Muscle of back (tissue), 3 donors: ENCODE measurements at regions not wholly inside any gene's neighbourhood (a gene's known extent, or its start where the extent isn't known, plus 50 kb on each side); places are given as distances from the start of the nearest gene placed in this dataset.

Experiments
- DNase-seq, 3 donors: peaks; one replicate each; pipeline versions ENCODE4 v3.0.0 to v3.0.0-alpha.2; 2013

DNA sequence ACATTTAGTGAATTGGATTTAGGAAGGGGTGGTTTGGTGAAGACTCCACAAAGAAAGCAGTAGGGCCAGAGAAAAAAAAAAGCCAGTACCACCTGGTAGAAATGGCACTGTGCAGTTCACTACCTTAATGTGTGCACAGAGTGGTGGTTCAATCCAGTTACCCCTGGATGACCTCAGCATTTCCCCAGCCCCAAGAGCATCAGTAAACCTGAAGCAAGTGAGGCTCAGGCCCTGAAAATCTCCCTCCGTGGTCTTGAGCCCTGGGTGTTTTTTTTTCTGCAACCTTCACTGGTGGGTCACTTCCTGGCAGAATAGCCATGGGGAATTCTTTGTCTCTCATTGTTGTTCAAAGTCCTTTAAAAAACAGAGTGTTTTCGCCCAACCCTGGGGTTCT lies 202.9 kb downstream of the GADD45G start:
- no peak for DNase-seq

DNA sequence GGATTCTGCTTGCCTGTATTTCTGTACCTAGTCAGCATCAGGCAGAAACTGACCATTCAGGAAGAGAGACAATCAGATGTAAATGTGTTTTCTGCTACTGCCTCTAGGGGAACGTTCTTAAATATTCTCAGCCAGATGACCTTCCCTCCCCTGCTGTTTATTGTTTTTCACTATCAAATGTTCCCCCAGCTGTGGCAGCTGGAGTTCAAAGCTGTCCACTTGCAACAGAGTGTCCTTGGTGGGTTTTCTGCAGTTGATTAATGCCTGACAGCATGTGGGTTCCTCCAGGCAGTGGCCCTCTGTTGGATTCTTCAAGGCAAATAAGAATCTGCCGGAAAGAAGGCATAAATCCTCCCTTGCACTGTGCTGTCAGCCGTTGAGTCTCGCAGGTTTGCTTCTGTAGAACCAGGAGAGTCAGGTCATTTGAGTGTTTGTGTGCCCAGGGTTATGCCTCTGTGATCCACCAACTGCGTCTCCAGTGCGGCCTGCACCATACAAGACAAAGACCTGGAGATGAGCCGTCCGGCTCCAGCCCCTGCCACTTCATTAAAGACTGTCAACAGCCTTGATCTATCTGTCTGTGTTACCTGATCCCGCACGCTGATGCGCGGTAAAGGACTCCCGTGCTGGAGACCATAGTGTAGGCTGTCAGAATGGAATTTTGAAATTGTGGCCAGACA lies 203.4 kb downstream of the GADD45G start:
- peak in 1 of 3 donors; percentile 49 for DNase-seq

DNA sequence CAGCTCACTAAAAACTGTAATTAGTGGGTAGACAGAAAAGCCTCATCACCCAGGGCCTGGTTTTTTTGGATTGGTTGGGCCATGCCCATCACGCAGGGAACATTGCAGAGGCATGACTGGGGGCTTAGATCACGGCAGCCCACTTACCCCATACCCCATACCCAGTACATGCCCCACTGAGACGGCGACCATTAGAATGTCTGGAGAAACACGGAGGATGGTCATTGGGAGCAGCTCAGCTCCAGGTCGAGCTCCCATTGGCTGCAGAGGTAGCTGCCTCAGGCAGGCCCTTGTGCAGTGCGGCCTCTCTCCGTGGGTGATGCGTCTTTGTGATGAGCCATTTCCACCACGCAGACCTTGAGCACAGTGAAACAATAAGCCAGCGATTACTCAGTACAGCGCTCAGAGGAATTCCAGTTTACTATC lies 204.0 kb downstream of the GADD45G start:
- DNase-seq = no peak

DNA sequence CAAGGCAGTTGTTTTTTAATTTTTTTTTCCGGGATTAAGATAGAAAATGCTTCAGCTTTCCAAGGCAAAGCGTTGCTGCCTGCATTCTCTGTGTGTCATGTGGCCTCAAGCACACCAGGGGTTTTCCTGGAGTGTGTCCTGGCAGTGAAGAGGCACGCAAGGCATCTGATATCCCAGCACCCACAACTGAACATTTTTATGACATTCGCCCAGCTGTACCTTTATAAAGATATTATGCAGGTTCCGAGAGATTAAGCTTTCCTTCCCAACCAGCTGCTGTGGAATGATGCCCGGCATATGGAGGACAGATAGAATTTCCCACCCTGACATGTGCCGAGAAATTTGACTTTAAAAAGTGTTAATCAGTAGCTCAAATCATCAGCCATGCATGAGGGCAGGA lies 205.6 kb downstream of the GADD45G start:
- DNase-seq = peak in 1 of 3 donors; percentile 63

DNA sequence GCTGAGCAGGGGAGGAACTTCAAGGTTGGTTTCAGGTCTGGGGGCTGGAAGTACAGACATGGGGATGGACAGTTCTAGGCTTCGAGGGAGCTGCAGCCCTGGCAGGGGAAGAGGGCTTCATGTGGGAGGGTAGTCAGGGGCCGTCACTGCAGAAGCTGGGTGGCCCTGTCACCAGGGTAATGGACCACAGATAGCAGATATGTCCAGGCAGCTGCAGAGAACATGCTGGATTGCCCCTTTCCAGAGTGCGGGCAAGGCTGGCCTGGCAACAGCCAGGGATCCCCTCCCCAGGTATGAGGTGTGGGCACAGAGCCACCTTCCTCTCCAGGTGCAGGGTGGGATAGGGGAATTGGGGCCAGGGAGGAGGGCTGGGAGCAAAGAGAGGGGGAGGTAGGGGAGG lies 206.5 kb downstream of the GADD45G start:
- no peak for DNase-seq

DNA sequence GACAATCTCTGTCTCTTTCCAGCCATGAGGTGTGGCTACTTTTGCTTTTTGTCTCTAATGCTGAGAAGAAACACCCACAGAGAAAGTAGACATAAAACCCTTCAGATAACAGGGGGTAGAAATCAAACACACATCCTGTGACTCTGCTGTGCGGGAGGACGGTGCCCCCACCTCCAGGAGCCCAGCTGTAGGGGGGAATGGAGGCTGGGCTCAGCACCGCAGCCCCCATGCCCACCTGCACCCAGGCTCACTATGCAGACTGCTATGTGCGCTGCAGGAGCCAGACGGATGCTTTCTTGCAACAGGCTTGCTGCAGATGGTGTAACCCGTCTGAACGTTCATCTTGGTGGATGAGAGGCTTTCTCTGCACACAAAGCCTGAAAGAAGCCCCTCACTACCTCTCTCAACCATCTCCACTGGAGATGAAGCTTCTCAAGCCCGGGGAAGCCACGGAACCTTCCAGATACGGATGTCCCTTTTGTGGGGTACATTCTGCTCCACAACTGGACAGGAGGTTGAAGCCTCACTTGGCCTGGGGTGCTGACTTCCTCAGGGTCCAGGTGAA lies 207.2 kb downstream of the GADD45G start:
- no peak for DNase-seq

DNA sequence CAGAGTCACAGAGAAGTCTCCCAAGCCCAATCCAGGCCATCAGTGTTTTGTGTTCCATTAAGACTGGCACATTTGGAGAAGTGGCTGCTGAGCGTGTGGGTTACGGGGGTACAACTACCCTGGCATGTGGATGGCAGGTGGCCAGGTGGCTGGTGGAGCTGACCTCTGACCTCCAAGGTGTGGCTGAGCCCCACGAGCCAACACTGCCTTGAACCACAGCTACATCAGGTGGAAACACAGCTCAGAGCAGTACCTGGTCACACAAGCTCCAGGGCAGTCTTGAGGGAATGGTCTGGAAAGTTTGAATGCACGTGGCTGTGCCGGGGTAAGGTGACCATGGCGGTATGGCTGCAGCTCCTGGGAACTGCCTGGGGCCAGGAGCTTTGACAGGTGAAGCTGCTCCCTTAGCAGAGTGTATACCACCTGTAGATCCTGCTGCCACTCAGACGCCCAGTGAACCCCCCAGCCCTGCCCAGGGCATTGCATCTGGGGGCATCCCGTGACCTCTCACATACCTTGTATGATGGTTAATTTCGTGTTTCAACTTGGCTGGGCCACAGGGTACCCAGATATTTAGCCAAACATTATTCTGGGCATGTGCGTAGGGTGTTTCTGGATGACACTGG lies 207.9 kb downstream of the GADD45G start:
- no peak for DNase-seq

DNA sequence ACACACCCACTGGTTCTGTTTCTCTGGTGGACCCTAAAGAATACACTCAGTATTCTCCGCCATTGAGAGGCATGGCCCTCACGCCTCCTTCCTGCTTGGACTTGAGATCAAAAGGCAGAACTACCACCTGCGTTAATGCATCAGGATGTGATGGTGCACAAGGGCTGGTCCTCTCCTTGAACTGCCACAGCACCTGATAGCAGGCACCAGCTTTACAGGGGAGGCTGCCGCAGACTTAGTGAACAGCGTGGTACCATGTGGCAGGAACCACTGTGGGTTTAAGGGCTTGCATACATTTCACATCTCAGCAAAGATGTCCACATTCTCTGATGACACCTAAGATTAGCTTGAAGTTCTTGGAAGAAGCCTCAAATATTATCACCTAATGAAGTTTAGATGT lies 208.7 kb downstream of the GADD45G start:
- DNase-seq = no peak

DNA sequence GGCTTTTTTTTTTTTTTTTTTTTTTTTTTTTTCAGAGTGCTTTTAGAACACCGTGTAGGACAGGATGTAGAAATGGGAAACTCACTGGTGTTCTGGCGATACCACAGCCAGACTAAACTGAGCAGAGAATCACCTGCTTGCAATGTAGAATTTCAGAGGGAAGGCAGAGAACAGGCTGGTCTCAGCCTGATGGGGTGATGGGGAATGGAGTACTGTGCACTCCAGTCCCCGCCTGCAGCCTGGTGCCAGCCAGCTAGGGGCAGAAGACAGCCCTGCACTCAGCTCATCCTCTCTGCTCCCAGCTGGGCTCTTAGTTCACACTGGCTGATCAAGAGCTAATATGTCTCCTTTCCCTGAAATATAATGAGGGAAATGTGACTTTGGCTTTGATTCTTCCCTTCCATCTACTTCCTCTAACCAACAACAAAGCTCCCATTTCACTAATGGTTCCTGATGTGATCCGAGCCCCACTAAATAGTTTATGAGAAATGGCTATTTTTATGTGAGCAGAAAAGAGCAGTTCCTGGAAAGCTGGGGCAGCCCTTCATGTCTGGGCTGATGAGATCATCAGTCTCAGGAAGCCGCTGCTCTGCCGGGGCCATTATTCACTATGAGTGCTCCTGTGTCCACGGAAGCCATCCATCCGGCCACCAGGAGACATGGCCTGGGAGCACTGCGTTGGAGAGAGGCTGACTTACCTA lies 209.7 kb downstream of the GADD45G start:
- peak in 2 of 3 donors; percentile 42 to 67 for DNase-seq

DNA sequence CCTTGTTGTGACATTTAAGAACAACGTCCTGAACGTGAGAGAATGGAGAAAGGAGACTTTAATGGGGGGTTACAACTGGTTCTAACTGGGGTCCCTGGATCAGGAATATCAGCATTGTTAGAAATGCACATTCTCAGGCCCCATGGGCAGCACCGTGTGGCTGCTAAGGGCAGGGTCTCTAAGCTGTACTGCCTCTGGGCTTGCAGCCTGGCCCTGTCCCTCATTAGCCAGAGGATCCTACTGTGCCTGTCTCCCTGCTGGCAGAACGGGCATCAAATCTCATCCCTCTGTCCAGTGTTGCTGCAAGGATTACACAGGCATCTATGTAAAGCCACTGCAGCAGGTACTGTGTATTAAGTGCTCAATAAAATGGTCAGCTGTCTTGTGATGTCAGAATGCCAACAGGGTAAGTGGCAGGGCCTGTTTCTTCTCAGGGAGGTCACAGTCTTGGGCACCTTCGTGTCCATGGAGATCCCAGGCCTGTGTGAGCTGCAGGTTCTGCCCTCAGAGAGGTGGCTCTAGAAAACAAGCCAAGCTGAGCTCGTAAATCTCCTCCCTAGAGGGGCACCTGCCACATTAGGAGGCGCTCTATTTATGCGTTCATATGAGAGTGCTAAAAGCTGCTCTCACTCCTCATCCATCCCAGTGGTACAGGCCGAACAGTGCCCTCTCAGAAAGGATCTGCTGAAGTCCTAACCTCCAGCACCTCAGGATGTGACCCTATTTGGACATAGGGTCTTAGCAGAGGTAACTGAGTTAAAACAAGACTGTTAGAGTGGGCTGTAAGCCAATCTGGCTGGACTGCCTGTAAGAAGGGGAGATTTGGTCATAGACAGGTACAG lies 210.5 kb downstream of the GADD45G start:
- no peak for DNase-seq

DNA sequence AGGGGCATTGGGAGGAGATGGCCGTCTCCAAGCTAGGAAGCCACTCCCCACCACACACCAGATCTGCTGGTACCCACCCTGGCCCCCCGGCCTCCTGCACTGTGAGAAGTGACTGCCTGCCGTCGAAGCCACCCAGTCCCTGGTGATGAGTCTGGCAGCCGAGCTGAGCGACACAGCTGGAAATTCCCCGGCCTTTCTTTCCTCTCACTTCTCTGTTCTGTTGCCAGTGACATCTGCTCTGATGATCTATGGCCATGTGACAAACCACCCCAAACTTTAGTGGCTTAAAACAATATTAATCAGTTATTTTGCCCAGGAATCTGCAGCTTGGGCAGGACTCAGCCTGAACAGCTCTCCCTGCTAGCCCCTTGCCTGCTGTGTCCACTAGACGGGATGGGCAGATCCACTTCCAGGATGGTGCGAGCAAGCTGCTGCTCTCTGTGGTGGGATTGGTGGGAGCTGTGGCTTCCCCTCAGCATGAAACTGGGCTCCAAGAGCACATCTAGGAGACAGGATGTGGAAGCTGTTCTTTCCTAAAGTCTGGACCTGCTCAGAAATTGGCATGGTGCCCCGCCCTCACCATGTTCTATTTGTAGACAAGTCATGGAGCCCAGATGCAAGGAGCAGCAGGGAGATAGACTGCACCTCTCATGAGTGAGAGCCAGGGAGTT lies 211.2 kb downstream of the GADD45G start:
- peak in 1 of 3 donors; percentile 56 for DNase-seq

DNA sequence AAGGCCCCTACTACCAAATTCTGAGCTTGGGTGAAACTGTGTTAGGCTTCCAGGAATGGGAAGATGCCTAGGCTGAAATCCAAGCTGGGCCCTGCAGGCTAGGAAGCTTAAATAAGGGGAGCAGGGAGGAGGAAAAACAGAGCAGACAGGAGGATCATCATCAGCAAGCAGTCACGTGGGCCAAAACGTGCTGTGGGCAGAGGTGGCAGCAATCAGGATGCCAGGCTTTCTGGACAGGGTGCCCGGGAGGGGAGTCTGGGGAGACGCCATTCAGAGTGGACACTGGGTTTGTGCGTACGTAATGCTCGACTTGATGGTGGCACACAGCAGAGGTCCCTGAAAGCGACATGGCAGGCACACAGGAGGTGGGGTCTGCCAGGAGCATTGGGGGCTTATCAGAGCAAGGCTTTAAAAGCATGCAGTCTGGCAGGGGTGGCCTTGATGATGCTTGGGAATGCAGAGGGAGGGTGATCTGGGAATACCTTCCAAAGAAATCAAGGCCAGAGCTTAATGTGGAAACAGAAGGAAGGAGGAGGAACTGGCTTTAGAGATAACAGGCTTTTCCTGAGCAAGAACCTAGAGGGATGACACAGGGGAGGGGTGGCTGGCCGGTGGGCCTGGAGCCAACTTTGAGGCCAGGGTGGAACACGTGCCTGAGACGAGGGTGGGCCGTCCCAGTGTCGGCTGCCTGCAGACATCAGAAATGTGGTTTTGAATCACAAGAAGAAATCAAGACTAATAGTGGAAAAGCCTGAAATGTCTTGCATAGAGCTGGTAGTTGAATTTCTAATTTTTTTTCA lies 212.5 kb downstream of the GADD45G start:
- DNase-seq = peak in 1 of 3 donors; percentile 35

DNA sequence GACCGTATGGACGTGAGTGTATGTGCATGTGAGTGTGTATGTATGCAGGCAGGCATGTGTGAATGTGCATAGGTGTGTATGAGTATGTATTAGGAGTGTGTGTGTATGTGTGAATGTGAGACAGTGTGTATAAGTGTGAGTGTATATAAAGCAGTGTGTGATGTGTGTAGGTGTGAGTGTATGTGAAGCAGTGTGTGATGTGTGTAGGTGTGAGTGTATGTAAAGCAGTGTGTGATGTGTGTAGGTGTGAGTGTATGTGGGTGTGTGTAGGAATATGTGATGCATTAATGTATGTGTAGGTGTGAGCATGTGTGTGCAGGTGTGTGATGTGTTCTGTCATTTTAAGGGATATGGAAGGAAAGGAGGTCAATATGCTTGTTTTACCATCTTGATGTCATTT lies 215.5 kb downstream of the GADD45G start:
- DNase-seq = no peak

DNA sequence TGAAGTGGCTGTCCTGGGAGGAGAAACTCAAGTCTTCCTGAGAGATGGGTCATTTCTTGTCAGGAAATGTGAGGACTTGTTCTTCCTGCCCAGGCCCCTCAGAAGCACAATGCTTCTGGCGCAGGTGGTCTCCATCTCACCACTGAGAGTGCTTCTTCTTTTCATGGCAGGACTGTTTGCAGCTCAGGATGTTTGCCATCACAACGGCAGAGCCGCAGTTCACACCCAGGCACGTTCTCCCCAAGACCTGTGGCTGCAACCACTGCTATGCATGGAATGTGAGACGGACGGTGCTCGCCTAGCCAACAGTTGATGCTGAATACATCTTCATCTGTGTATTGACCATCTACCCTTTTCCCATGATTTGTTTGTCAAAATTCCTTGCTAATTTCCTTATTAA lies 216.3 kb downstream of the GADD45G start:
- DNase-seq = no peak

DNA sequence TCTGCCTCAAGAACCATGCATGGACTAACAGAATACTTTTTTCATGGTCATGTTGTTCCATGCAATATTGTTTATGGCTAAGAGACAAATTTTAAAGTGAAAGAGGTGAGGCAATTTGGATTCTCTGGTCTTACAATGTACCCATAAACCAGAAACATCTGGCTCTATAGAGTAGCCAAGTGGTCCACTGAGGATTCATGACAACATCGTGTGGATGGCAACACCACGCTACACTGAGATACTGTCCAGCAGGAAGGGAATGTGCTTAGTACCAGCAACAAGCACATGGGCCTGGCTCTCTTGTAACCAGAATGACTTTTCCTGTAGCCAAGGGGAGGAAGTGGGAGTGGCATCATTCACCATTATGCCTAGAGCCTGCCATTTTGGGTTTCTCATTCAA lies 218.2 kb downstream of the GADD45G start:
- no peak for DNase-seq

DNA sequence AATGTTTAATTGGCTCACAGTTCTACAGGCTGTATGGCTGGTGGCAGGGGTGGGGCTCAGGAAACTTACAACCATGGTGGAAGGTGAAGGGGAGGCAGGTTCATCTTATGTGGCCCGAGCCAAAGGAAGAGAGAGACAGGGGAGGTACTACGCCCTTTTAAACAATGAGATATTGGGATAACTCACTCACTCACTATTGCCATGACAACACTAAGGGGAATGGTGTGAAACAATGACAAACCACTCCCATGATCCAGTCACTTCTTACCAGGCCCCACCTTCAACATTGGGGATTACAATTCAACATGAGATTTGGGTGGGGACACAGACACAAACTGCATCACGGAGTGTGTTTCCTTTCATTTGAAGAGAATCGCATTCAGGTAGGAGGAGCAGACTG lies 220.9 kb downstream of the GADD45G start:
- DNase-seq = no peak

DNA sequence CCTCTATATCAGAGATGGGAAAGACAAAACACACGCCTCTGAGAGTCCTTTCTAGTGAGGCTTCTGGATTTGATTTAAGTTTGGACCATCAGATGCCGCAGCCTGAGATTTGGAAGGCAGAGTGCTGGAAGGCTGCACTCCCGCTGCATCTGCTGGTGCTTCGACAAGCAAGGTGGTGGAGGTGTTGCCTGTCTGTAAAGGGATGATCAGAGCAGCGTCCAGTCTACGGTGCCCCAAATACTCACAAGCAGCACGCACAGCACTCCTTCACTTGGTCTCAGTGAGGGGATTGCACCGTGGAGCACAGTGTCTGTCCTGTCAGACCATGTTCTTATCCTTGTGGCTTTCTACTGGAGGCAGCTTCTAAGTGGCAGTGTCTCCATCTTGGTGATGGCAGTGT lies 221.4 kb downstream of the GADD45G start:
- DNase-seq = no peak

DNA sequence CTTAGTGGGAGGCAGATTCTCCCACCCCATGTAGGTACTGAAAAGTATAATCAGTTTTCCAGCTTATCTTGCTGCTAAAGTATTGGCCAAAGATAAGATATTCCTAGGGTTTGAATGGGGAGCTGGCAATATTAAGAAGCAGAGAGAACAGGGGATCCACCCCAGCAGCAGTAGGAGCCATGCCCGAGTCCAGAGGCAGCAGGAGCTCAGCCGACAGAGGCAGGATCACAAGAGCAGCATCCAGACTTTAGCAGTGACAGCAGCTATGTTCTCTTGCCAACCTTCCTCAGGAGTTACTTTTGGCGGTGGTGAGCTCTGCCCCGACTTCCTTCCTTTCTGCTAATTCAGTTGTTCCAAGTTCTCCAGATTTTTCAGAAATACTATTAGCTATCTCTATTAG lies 224.5 kb downstream of the GADD45G start:
- DNase-seq = no peak

DNA sequence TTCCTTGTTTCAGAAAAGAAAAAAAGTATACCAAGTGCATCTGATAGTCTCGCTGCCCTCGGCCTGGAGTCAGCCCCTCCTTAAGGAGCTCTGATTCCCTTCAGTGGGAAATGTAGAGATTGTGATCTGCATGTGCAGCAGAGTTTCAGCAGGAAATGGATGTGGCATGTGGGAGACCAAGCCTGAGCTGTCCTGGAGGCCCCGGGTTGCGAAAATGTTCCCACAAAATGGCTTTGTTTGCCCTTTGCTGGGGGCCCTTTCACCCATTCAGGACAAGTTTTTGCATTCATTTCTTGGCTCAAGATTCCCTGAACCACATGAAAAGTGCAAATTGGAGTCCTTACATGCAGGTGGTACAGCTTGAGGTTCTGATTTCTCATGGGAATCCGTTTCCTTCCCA lies 230.9 kb downstream of the GADD45G start:
- DNase-seq = no peak

DNA sequence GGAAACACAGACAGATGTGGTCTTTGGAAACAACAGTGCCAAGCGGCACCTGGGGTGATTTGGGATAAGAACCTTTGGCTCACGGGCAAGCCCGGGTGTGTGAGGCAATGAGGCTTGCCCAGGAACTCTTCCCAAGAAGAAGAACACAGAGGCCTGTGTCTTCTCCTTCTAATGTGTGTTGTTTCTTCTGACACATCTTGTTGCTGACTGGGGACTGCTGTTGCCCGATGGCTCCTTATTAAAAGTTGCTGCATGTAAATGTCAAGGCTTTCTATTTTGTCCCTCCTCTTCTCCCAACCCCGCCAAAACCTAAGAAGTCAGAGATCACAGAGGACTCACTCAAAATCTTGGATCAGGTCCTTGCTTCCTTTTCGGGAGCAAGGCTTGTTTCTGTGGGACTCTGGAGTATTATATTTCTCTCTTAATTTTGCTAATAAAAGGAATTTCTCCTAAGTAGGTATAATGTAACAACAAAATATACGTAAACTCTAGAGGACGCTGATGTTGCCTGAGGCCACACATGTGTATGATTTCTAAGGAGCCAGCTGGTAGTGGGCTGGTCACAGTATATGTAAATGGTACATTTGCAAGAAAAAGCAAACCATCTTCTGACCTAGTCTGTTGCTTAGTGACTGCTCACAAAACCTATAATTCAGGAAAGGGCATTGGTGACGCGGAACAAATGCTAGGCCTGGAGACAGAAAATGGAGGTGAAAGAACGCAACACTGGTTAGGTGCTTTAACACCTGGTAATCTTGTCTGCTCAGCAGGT lies 232.5 kb downstream of the GADD45G start:
- no peak for DNase-seq
